NB4 (cell line): ENCODE measurements at regions not wholly inside any gene's neighbourhood (a gene's known extent, or its start where the extent isn't known, plus 50 kb on each side); places are given as distances from the start of the nearest gene placed in this dataset.

ENCODE experiments used
- CTCF ChIP-seq: IDR thresholded peaks from one replicate; pipeline ENCODE4 v1.5.1; 2012; ENCODE audit warnings: low read depth, low read length
- MYC ChIP-seq: IDR thresholded peaks from 2 replicates; pipeline ENCODE4 v1.6.1; 2011; ENCODE audit warnings: low read depth, low read length

GRCh38 chr4:30939684-30940083, 219.5 kb downstream of the PCDH7 start:
- TF ChIP-seq CTCF = no peak
- no peak for TF ChIP-seq MYC
